Liver (tissue), 3 donors: ENCODE measurements at regions not wholly inside any gene's neighbourhood (a gene's known extent, or its start where the extent isn't known, plus 50 kb on each side); places are given as distances from the start of the nearest gene placed in this dataset.

Experiments
- CTCF ChIP-seq: fragments of 150-350 bp; IDR thresholded peaks from 2 replicates; pipeline ENCODE4 v1.5.1; 2017; ENCODE audit warnings: improper control_type of control experiment, low read depth, low read length; ENCODE audit not compliant: missing input control
- GABPA ChIP-seq, 2 donors: IDR thresholded peaks in 1 of 2; conservative IDR thresholded peaks in 1 of 2; 2 replicates each; pipeline ENCODE4 v1.6.1; 2016; ENCODE audit warnings: antibody characterized with exemption in 2 of 2, mild to moderate bottlenecking in 1 of 2, moderate library complexity in 1 of 2
- RAD21 ChIP-seq, 2 donors: IDR thresholded peaks; 2 replicates each; pipeline ENCODE4 v1.6.1; 2016; ENCODE audit warnings: antibody characterized with exemption in 2 of 2, mild to moderate bottlenecking in 2 of 2
- donor health status: healthy.
- donor health status: healthy.

GRCh38 chr2:217477583-217477982, 525.2 kb downstream of the TNS1 start:
- TF ChIP-seq CTCF (no peak), RAD21 (IDR thresholded peaks at IDR 0.05) (no peak), GABPA (IDR thresholded peaks at IDR 0.05 in 1 of 2, conservative IDR thresholded peaks at IDR 0.05 in 1 of 2) (no peak)
